GM23338 (cell line): ENCODE measurements at regions not wholly inside any gene's neighbourhood (a gene's known extent, or its start where the extent isn't known, plus 50 kb on each side); places are given as distances from the start of the nearest gene placed in this dataset.

Experiments
- ATAC-seq: fragments of 200-7000 bp; cut with Tn5 transposase; 3 replicates; pipeline ENCODE4 v1.9.1; 2020
- DNase-seq: peaks from one replicate; pipeline ENCODE4 v3.0.0-alpha.2; 2015; ENCODE audit warnings: low spot score
- H2AFZ ChIP-seq: fragments of 200-600 bp; sonication (generic); 2 replicates; pipeline ENCODE4 v1.8.0; 2016; ENCODE audit warnings: antibody characterized with exemption, mild to moderate bottlenecking, moderate library complexity
- H3F3A ChIP-seq: fragments of 200-600 bp; sonication (generic); replicated peaks from 2 replicates; pipeline ENCODE4 v1.8.0; 2017; ENCODE audit warnings: antibody characterized with exemption, mixed run types, low read depth
- H3K27ac ChIP-seq: fragments of 200-600 bp; sonication (generic); 2 replicates; pipeline ENCODE4 v1.6.1; 2016; ENCODE audit warnings: low read depth
- H3K27me3 ChIP-seq: fragments of 200-600 bp; sonication (generic); 2 replicates; pipeline ENCODE4 v1.8.0; 2016; ENCODE audit warnings: mild to moderate bottlenecking, mixed run types, moderate library complexity; ENCODE audit not compliant: insufficient read depth
- H3K36me3 ChIP-seq: fragments of 200-600 bp; sonication (generic); 2 replicates; pipeline ENCODE4 v1.8.0; 2016; ENCODE audit warnings: mild to moderate bottlenecking; ENCODE audit not compliant: insufficient read depth
- H3K4me1 ChIP-seq: fragments of 200-600 bp; sonication (generic); 2 replicates; pipeline ENCODE4 v1.8.0; 2016; ENCODE audit warnings: mild to moderate bottlenecking, moderate library complexity; ENCODE audit not compliant: insufficient read depth
- H3K4me2 ChIP-seq: fragments of 200-600 bp; sonication (generic); 2 replicates; pipeline ENCODE4 v1.7.1; 2017; ENCODE audit warnings: mixed run types
- H3K4me3 ChIP-seq: fragments of 200-600 bp; sonication (generic); 2 replicates; pipeline ENCODE4 v1.6.1; 2016; ENCODE audit warnings: mixed run types
- H3K79me2 ChIP-seq: fragments of 200-600 bp; sonication (generic); replicated peaks from 2 replicates; pipeline ENCODE4 v1.8.0; 2017; ENCODE audit warnings: mild to moderate bottlenecking; ENCODE audit not compliant: insufficient read depth
- H3K9me2 ChIP-seq: fragments of 200-600 bp; sonication (generic); 2 replicates; pipeline ENCODE4 v1.8.0; 2017; ENCODE audit not compliant: insufficient read depth
- H4K20me1 ChIP-seq: fragments of 200-600 bp; sonication (generic); replicated peaks from 2 replicates; pipeline ENCODE4 v1.8.0; 2017; ENCODE audit warnings: mild to moderate bottlenecking; ENCODE audit not compliant: insufficient read depth
- H3K27ac Mint-ChIP-seq: 2 replicates; pipeline ENCODE4 v1.8.0; 2020; ENCODE audit warnings: inconsistent platforms, mild to moderate bottlenecking, moderate library complexity, mixed read lengths
- H3K27me3 Mint-ChIP-seq: 3 replicates; pipeline ENCODE4 v1.8.0; 2022; ENCODE audit warnings: low read depth, mild to moderate bottlenecking, moderate library complexity, mixed read lengths, inconsistent platforms; ENCODE audit not compliant: insufficient read depth, poor library complexity
- H3K36me3 Mint-ChIP-seq: 3 replicates; pipeline ENCODE4 v1.8.0; 2021; ENCODE audit warnings: low read depth, mild to moderate bottlenecking, inconsistent platforms, moderate library complexity, mixed read lengths
- H3K4me1 Mint-ChIP-seq: 3 replicates; pipeline ENCODE4 v1.8.0; 2020; ENCODE audit warnings: mild to moderate bottlenecking, inconsistent platforms, mixed read lengths
- H3K4me3 Mint-ChIP-seq: 3 replicates; pipeline ENCODE4 v1.8.0; 2021; ENCODE audit warnings: moderate library complexity, mild to moderate bottlenecking, inconsistent platforms, mixed read lengths
- H3K9me3 Mint-ChIP-seq: 3 replicates; pipeline ENCODE4 v1.8.0; 2020; ENCODE audit warnings: moderate library complexity, mild to moderate bottlenecking, inconsistent platforms, mixed read lengths
- CTCF ChIP-seq, 2 experiments: fragments of 200-600 bp in 1 of 2; sonication (generic) in 1 of 2; conservative IDR thresholded peaks; 2 replicates each; pipeline versions ENCODE4 v1.5.1 to v1.6.1; 2016 to 2017; ENCODE audit warnings: antibody characterized with exemption in 2 of 2, low read depth in 2 of 2, mild to moderate bottlenecking in 2 of 2, moderate library complexity in 1 of 2
- EZH2 ChIP-seq: fragments of 200-600 bp; sonication (generic); IDR thresholded peaks from one replicate; pipeline ENCODE4 v1.8.0; 2017; ENCODE audit warnings: antibody characterized with exemption, mild to moderate bottlenecking, low read depth; ENCODE audit not compliant: unreplicated experiment
- JUNB ChIP-seq: IDR thresholded peaks from one replicate; pipeline ENCODE4 v1.6.1; 2016; ENCODE audit warnings: antibody characterized with exemption; ENCODE audit not compliant: unreplicated experiment
- NANOG ChIP-seq: IDR thresholded peaks from 2 replicates; pipeline ENCODE4 v1.6.1; 2016; ENCODE audit warnings: antibody characterized with exemption, borderline replicate concordance
- STAT1 ChIP-seq: IDR thresholded peaks from one replicate; pipeline ENCODE4 v1.6.1; 2016; ENCODE audit warnings: antibody characterized with exemption; ENCODE audit not compliant: unreplicated experiment
- TF ChIP-seq, protein P1 (sequence below): fragments of 250-450 bp; sonication (Bioruptor Pico); IDR thresholded peaks from 2 replicates; pipeline ENCODE4 v1.5.0; 2020; ENCODE audit warnings: mild to moderate bottlenecking, moderate library complexity
- TF ChIP-seq, protein P2 (sequence below): IDR thresholded peaks from one replicate; pipeline ENCODE4 v1.6.1; 2018; ENCODE audit warnings: antibody characterized with exemption; ENCODE audit not compliant: unreplicated experiment

- TF ChIP-seq, protein P1, sequence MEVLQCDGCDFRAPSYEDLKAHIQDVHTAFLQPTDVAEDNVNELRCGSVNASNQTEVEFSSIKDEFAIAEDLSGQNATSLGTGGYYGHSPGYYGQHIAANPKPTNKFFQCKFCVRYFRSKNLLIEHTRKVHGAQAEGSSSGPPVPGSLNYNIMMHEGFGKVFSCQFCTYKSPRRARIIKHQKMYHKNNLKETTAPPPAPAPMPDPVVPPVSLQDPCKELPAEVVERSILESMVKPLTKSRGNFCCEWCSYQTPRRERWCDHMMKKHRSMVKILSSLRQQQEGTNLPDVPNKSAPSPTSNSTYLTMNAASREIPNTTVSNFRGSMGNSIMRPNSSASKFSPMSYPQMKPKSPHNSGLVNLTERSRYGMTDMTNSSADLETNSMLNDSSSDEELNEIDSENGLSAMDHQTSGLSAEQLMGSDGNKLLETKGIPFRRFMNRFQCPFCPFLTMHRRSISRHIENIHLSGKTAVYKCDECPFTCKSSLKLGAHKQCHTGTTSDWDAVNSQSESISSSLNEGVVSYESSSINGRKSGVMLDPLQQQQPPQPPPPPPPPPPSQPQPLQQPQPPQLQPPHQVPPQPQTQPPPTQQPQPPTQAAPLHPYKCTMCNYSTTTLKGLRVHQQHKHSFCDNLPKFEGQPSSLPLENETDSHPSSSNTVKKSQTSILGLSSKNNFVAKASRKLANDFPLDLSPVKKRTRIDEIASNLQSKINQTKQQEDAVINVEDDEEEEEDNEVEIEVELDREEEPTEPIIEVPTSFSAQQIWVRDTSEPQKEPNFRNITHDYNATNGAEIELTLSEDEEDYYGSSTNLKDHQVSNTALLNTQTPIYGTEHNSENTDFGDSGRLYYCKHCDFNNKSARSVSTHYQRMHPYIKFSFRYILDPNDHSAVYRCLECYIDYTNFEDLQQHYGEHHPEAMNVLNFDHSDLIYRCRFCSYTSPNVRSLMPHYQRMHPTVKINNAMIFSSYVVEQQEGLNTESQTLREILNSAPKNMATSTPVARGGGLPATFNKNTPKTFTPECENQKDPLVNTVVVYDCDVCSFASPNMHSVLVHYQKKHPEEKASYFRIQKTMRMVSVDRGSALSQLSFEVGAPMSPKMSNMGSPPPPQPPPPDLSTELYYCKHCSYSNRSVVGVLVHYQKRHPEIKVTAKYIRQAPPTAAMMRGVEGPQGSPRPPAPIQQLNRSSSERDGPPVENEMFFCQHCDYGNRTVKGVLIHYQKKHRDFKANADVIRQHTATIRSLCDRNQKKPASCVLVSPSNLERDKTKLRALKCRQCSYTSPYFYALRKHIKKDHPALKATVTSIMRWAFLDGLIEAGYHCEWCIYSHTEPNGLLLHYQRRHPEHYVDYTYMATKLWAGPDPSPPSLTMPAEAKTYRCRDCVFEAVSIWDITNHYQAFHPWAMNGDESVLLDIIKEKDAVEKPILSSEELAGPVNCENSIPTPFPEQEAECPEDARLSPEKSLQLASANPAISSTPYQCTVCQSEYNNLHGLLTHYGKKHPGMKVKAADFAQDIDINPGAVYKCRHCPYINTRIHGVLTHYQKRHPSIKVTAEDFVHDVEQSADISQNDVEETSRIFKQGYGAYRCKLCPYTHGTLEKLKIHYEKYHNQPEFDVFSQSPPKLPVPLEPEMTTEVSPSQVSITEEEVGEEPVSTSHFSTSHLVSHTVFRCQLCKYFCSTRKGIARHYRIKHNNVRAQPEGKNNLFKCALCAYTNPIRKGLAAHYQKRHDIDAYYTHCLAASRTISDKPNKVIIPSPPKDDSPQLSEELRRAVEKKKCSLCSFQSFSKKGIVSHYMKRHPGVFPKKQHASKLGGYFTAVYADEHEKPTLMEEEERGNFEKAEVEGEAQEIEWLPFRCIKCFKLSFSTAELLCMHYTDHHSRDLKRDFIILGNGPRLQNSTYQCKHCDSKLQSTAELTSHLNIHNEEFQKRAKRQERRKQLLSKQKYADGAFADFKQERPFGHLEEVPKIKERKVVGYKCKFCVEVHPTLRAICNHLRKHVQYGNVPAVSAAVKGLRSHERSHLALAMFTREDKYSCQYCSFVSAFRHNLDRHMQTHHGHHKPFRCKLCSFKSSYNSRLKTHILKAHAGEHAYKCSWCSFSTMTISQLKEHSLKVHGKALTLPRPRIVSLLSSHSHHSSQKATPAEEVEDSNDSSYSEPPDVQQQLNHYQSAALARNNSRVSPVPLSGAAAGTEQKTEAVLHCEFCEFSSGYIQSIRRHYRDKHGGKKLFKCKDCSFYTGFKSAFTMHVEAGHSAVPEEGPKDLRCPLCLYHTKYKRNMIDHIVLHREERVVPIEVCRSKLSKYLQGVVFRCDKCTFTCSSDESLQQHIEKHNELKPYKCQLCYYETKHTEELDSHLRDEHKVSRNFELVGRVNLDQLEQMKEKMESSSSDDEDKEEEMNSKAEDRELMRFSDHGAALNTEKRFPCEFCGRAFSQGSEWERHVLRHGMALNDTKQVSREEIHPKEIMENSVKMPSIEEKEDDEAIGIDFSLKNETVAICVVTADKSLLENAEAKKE (CRISPR knock-in tag): no peak
Observed at GRCh38 chr9:99681113-99681512, 140.6 kb upstream of the NR4A3 start (continued).

GRCh38 chr9:99682378-99682777 lies 139.3 kb upstream of the NR4A3 start:
- peaks cover 2% of the 10 kb centered on the region for H3K27me3 Mint-ChIP-seq
- H3K4me1 ChIP-seq: no peaks in the 10 kb centered on the region
- H3K4me1 Mint-ChIP-seq: no peaks in the 10 kb centered on the region
- H3F3A ChIP-seq: no peaks in the 10 kb centered on the region
- peaks cover 5% of the 10 kb centered on the region for H3K36me3 Mint-ChIP-seq
- H3K9me2 ChIP-seq: no peaks in the 10 kb centered on the region; the same call in 1 of the 2 replicates
- H3K27ac ChIP-seq: no peak overlapping the region
- H3K4me2 ChIP-seq: no peak overlapping the region
- no peak for ATAC-seq
- H3K4me3 Mint-ChIP-seq: no peak overlapping the region
- DNase-seq: no peak
- H3K9me3 Mint-ChIP-seq: peaks cover 13% of the 10 kb centered on the region
- H3K36me3 ChIP-seq: no peaks in the 10 kb centered on the region
- H3K27ac Mint-ChIP-seq: no peak overlapping the region
- H3K79me2 ChIP-seq: no peaks in the 10 kb centered on the region
- no peaks in the 10 kb centered on the region for H4K20me1 ChIP-seq
- H3K27me3 ChIP-seq: no peaks in the 10 kb centered on the region
- H3K4me3 ChIP-seq: no peak overlapping the region
- no peak overlapping the region for H2AFZ ChIP-seq
- TF ChIP-seq JUNB: no peak
- TF ChIP-seq, protein P2, sequence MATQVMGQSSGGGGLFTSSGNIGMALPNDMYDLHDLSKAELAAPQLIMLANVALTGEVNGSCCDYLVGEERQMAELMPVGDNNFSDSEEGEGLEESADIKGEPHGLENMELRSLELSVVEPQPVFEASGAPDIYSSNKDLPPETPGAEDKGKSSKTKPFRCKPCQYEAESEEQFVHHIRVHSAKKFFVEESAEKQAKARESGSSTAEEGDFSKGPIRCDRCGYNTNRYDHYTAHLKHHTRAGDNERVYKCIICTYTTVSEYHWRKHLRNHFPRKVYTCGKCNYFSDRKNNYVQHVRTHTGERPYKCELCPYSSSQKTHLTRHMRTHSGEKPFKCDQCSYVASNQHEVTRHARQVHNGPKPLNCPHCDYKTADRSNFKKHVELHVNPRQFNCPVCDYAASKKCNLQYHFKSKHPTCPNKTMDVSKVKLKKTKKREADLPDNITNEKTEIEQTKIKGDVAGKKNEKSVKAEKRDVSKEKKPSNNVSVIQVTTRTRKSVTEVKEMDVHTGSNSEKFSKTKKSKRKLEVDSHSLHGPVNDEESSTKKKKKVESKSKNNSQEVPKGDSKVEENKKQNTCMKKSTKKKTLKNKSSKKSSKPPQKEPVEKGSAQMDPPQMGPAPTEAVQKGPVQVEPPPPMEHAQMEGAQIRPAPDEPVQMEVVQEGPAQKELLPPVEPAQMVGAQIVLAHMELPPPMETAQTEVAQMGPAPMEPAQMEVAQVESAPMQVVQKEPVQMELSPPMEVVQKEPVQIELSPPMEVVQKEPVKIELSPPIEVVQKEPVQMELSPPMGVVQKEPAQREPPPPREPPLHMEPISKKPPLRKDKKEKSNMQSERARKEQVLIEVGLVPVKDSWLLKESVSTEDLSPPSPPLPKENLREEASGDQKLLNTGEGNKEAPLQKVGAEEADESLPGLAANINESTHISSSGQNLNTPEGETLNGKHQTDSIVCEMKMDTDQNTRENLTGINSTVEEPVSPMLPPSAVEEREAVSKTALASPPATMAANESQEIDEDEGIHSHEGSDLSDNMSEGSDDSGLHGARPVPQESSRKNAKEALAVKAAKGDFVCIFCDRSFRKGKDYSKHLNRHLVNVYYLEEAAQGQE: no peak
- TF ChIP-seq CTCF (conservative IDR thresholded peaks at IDR 0.05; ENCODE audit: low read depth in 2 of 2): no peak
- TF ChIP-seq EZH2: no peak
- no peak for TF ChIP-seq STAT1
- no peak for TF ChIP-seq NANOG
